ENCODE measurements at regions not wholly inside any gene's neighbourhood (a gene's known extent, or its start where the extent isn't known, plus 50 kb on each side); places are given as distances from the start of the nearest gene placed in this dataset.

DNA sequence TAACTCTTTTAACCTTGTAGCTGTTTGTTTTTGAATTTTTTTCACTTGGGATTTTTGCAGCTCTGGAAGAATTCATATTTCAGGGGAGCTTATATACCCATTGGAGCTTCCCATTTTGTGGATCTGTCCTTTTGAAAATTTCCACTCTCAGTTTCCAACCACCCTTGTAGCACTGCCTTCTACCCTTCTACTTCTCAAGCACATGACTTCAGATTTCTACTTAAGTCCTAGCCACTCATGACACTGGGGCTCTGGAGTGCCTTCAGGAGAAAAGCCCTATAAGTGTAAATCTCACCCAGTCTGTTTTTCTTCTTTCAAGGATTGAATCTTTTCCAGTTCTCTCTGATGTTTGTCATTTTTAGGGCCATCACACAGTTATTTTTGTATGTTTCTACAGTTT, 283.7 kb upstream of the KCNH7 start:
- no peaks in the 10 kb centered on the region for H3K9me3 ChIP-seq (ENCODE audit: low read length)
- H3K36me3 ChIP-seq (ENCODE audit: insufficient read depth, low read length), result no peaks in the 10 kb centered on the region
- no peaks in the 10 kb centered on the region for H3K9me2 ChIP-seq (ENCODE audit: insufficient read depth, low read length)
- H3K4me3 ChIP-seq (ENCODE audit: low read length), result no peak overlapping the region
- no peaks in the 10 kb centered on the region for H4K20me1 ChIP-seq (ENCODE audit: insufficient read depth)
- TF ChIP-seq MXI1 (conservative IDR thresholded peaks at IDR 0.05; ENCODE audit: poor library complexity, severe bottlenecking), result no peak
- TF ChIP-seq TAF1 (IDR thresholded peaks at IDR 0.05; ENCODE audit: low read depth), result no peak
- no peak for TF ChIP-seq SMC3 (conservative IDR thresholded peaks at IDR 0.05; ENCODE audit: poor library complexity)
- TF ChIP-seq, protein P1, sequence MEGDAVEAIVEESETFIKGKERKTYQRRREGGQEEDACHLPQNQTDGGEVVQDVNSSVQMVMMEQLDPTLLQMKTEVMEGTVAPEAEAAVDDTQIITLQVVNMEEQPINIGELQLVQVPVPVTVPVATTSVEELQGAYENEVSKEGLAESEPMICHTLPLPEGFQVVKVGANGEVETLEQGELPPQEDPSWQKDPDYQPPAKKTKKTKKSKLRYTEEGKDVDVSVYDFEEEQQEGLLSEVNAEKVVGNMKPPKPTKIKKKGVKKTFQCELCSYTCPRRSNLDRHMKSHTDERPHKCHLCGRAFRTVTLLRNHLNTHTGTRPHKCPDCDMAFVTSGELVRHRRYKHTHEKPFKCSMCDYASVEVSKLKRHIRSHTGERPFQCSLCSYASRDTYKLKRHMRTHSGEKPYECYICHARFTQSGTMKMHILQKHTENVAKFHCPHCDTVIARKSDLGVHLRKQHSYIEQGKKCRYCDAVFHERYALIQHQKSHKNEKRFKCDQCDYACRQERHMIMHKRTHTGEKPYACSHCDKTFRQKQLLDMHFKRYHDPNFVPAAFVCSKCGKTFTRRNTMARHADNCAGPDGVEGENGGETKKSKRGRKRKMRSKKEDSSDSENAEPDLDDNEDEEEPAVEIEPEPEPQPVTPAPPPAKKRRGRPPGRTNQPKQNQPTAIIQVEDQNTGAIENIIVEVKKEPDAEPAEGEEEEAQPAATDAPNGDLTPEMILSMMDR (IDR thresholded peaks at IDR 0.05; ENCODE audit: poor library complexity, severe bottlenecking), result no peak
- TF ChIP-seq EP300 (conservative IDR thresholded peaks at IDR 0.05; ENCODE audit: poor library complexity, severe bottlenecking), result no peak
- TF ChIP-seq EZH2 (IDR thresholded peaks at IDR 0.05; ENCODE audit: borderline replicate concordance, insufficient read depth, low read length, poor library complexity, severe bottlenecking), result no peak
- no peak for TF ChIP-seq RAD21 (conservative IDR thresholded peaks at IDR 0.05)
- TF ChIP-seq, protein P2, sequence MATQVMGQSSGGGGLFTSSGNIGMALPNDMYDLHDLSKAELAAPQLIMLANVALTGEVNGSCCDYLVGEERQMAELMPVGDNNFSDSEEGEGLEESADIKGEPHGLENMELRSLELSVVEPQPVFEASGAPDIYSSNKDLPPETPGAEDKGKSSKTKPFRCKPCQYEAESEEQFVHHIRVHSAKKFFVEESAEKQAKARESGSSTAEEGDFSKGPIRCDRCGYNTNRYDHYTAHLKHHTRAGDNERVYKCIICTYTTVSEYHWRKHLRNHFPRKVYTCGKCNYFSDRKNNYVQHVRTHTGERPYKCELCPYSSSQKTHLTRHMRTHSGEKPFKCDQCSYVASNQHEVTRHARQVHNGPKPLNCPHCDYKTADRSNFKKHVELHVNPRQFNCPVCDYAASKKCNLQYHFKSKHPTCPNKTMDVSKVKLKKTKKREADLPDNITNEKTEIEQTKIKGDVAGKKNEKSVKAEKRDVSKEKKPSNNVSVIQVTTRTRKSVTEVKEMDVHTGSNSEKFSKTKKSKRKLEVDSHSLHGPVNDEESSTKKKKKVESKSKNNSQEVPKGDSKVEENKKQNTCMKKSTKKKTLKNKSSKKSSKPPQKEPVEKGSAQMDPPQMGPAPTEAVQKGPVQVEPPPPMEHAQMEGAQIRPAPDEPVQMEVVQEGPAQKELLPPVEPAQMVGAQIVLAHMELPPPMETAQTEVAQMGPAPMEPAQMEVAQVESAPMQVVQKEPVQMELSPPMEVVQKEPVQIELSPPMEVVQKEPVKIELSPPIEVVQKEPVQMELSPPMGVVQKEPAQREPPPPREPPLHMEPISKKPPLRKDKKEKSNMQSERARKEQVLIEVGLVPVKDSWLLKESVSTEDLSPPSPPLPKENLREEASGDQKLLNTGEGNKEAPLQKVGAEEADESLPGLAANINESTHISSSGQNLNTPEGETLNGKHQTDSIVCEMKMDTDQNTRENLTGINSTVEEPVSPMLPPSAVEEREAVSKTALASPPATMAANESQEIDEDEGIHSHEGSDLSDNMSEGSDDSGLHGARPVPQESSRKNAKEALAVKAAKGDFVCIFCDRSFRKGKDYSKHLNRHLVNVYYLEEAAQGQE (IDR thresholded peaks at IDR 0.05; ENCODE audit: borderline replicate concordance), result no peak
- no peak for TF ChIP-seq POLR2AphosphoS5 (IDR thresholded peaks at IDR 0.05)
- no peak overlapping the region for H3K4me2 ChIP-seq (ENCODE audit: low read length)
- H3K9ac ChIP-seq (ENCODE audit: low read length), result no peak overlapping the region
- no peaks in the 10 kb centered on the region for H3F3A ChIP-seq (ENCODE audit: insufficient read depth, low read length, poor library complexity, severe bottlenecking)
- no peak overlapping the region for H2AFZ ChIP-seq (ENCODE audit: low read depth, low read length)
- H3K27ac ChIP-seq (ENCODE audit: low read length), result no peak overlapping the region
- H3K27me3 ChIP-seq (ENCODE audit: insufficient read depth, low read depth, low read length), result no peaks in the 10 kb centered on the region
- H3K79me2 ChIP-seq (replicated peaks; ENCODE audit: insufficient read depth, low read length), result no peaks in the 10 kb centered on the region

DNA sequence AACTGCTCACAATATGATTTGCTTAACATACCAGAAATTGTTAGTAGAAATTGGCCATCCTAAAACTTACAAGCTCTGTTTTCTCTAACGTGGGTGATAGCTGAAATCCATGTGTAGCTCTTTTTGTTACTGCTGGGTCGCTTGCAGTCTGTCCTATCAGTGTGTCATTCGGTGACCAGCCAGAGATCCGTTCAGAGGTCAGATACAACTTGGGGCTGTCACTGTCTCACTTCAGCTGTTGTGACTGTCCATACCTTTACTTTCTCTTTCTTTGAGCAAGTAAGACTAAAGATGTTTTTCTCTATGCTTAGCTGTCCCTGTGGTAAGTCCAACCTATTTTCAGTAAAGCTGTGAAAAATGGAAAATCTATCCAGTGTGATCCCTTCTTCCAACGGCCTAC, 282.9 kb upstream of the KCNH7 start:
- no peak overlapping the region for H3K4me2 ChIP-seq (ENCODE audit: low read length)
- TF ChIP-seq EP300 (conservative IDR thresholded peaks at IDR 0.05; ENCODE audit: poor library complexity, severe bottlenecking) (no peak), EZH2 (IDR thresholded peaks at IDR 0.05; ENCODE audit: borderline replicate concordance, insufficient read depth, low read length, poor library complexity, severe bottlenecking) (no peak), RAD21 (conservative IDR thresholded peaks at IDR 0.05) (no peak), POLR2AphosphoS5 (IDR thresholded peaks at IDR 0.05) (no peak), SMC3 (conservative IDR thresholded peaks at IDR 0.05; ENCODE audit: poor library complexity) (no peak), TAF1 (IDR thresholded peaks at IDR 0.05; ENCODE audit: low read depth) (no peak), MXI1 (conservative IDR thresholded peaks at IDR 0.05; ENCODE audit: poor library complexity, severe bottlenecking) (no peak)
- TF ChIP-seq, protein P2 (IDR thresholded peaks at IDR 0.05; ENCODE audit: borderline replicate concordance), result no peak
- TF ChIP-seq, protein P1 (IDR thresholded peaks at IDR 0.05; ENCODE audit: poor library complexity, severe bottlenecking), result no peak
- no peak overlapping the region for H3K4me3 ChIP-seq (ENCODE audit: low read length)
- H4K20me1 ChIP-seq (ENCODE audit: insufficient read depth), result no peaks in the 10 kb centered on the region
- no peaks in the 10 kb centered on the region for H3K9me2 ChIP-seq (ENCODE audit: insufficient read depth, low read length)
- no peaks in the 10 kb centered on the region for H3K79me2 ChIP-seq (replicated peaks; ENCODE audit: insufficient read depth, low read length)
- H3K36me3 ChIP-seq (ENCODE audit: insufficient read depth, low read length), result no peaks in the 10 kb centered on the region
- no peak overlapping the region for H3K27ac ChIP-seq (ENCODE audit: low read length)
- H3K9ac ChIP-seq (ENCODE audit: low read length), result no peak overlapping the region
- no peaks in the 10 kb centered on the region for H3K9me3 ChIP-seq (ENCODE audit: low read length)
- H2AFZ ChIP-seq (ENCODE audit: low read depth, low read length), result no peak overlapping the region
- no peaks in the 10 kb centered on the region for H3F3A ChIP-seq (ENCODE audit: insufficient read depth, low read length, poor library complexity, severe bottlenecking)
- H3K27me3 ChIP-seq (ENCODE audit: insufficient read depth, low read depth, low read length), result no peaks in the 10 kb centered on the region
